ENCODE measurements at regions not wholly inside any gene's neighbourhood (a gene's known extent, or its start where the extent isn't known, plus 50 kb on each side); places are given as distances from the start of the nearest gene placed in this dataset.
"Not testable (repeated sequence)": the region's sequence is repeated elsewhere in the genome, so short reads cannot be mapped to it uniquely, and the experiment has no call there.

- no peak for DNase-seq (ENCODE audit: low read depth)
Observed at GRCh38 chr20:57999465-58000111, 228.9 kb downstream of the ANKRD60 start.

GRCh38 chr20:57998981-57999464 is 229.4 kb downstream of the ANKRD60 start:
- DNase-seq (ENCODE audit: low read depth), result no peak

- no peak for DNase-seq (ENCODE audit: low read depth)
Observed at GRCh38 chr20:57998276-57998675, 230.2 kb downstream of the ANKRD60 start.

GRCh38 chr20:57996936-57997890 is 231.2 kb downstream of the ANKRD60 start:
- DNase-seq (ENCODE audit: low read depth), result no peak

GRCh38 chr20:57996465-57996864 is 232.0 kb downstream of the ANKRD60 start:
- no peak for DNase-seq (ENCODE audit: low read depth)

- no peak for DNase-seq (ENCODE audit: low read depth)
Observed at GRCh38 chr20:57995381-57995977, 233.0 kb downstream of the ANKRD60 start.

- no peak for DNase-seq (ENCODE audit: low read depth)
Observed at GRCh38 chr20:57993716-57994431, 234.6 kb downstream of the ANKRD60 start.

GRCh38 chr20:57991211-57991881 is 237.1 kb downstream of the ANKRD60 start:
- no peak for DNase-seq (ENCODE audit: low read depth)

- DNase-seq (ENCODE audit: low read depth), result no peak
Observed at GRCh38 chr20:57990396-57990987, 238.0 kb downstream of the ANKRD60 start.

- no peak for DNase-seq (ENCODE audit: low read depth)
Observed at GRCh38 chr20:57988828-57989227, 239.6 kb downstream of the ANKRD60 start.

GRCh38 chr20:57988422-57988821 is 240.0 kb downstream of the ANKRD60 start:
- DNase-seq (ENCODE audit: low read depth), result no peak

- DNase-seq (ENCODE audit: low read depth), result no peak
Observed at GRCh38 chr20:57987659-57988058, 240.8 kb downstream of the ANKRD60 start.

GRCh38 chr20:57986666-57987065 is 241.8 kb downstream of the ANKRD60 start:
- DNase-seq (ENCODE audit: low read depth), result no peak

GRCh38 chr20:57985278-57985677 is 243.2 kb downstream of the ANKRD60 start:
- DNase-seq (ENCODE audit: low read depth), result no peak

- no peak for DNase-seq (ENCODE audit: low read depth)
Observed at GRCh38 chr20:57983082-57983481, 245.4 kb downstream of the ANKRD60 start.

GRCh38 chr20:57980506-57980905 is 247.9 kb downstream of the ANKRD60 start:
- DNase-seq (ENCODE audit: low read depth), result no peak

GRCh38 chr20:57977569-57977968 is 250.9 kb downstream of the ANKRD60 start:
- DNase-seq (ENCODE audit: low read depth), result no peak

- DNase-seq (ENCODE audit: low read depth), result no peak
Observed at GRCh38 chr20:57977141-57977540, 251.3 kb downstream of the ANKRD60 start.

- DNase-seq (ENCODE audit: low read depth), result no peak
Observed at GRCh38 chr20:57974863-57975262, 253.6 kb downstream of the ANKRD60 start.

GRCh38 chr20:57973886-57974285 is 254.6 kb downstream of the ANKRD60 start:
- no peak for DNase-seq (ENCODE audit: low read depth)

GRCh38 chr20:57971583-57971982 is 256.9 kb downstream of the ANKRD60 start:
- not testable (repeated sequence) for DNase-seq (ENCODE audit: low read depth)

All from amniotic epithelial cell (primary cell).